ENCODE measurements at regions not wholly inside any gene's neighbourhood (a gene's known extent, or its start where the extent isn't known, plus 50 kb on each side); places are given as distances from the start of the nearest gene placed in this dataset.

GRCh38 chr6:27148404-27148795 lies 99.1 kb upstream of the PRSS16 start:
- in situ Hi-C loops (cut with MboI; ENCODE audit: low sequenced_read_pairs), result loop anchor here (25.0 kb wide), 1 partner anchor 986 kb away; a partner anchor contains a TSS

DNA sequence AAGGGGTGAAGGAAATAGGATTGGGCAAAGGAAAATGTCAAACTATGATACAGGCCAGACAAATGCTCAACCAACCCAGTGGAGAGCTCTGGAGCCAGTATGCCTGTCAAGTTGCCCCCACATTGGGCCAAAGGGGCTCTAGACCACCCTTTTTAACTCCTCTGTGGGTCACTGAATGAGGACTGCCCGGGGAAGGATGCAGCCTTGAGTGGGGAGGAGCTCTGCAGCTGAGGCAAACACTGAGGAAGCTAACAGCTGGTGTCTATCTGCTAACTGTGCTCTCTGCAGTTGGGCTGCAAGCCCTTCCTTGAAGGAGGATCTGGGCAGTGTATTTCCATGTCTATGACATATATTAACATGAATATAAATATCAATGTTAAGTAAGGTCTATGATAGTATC lies 98.4 kb upstream of the PRSS16 start:
- in situ Hi-C loops (cut with MboI; ENCODE audit: low sequenced_read_pairs), result loop anchor here (25.0 kb wide), 1 partner anchor 987 kb away; a partner anchor contains a TSS

DNA sequence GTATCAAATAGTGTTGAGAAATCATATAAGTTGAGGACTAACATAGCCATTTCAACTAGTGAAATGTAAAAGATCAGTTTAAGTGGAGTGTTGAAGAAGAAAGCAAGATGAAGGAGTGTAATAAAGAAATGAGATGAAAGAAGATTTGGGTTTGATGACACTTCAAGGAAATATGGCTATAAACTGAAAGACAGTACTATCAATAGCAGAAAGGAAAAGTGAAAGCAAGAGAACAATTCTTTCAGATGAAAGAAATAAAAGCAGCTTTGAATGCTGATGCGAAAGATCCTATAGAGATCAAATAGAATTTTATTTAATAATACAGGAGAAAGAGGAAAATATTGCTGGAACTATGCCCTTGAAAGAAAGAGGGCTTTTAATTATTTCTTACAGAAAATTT lies 92.8 kb upstream of the PRSS16 start:
- in situ Hi-C loops (cut with MboI; ENCODE audit: low sequenced_read_pairs), result loop anchor here (25.0 kb wide), 3 partner anchors 733 to 1208 kb away; a partner anchor contains a TSS

- in situ Hi-C loops (cut with MboI; ENCODE audit: low sequenced_read_pairs), result loop anchor here (25.0 kb wide), 3 partner anchors 730 to 1205 kb away; a partner anchor contains a TSS
Observed at GRCh38 chr6:27156874-27157458, 90.5 kb upstream of the PRSS16 start.

- in situ Hi-C loops (cut with MboI; ENCODE audit: low sequenced_read_pairs), result loop anchor here (25.0 kb wide), 3 partner anchors 730 to 1205 kb away; a partner anchor contains a TSS
Observed at GRCh38 chr6:27157459-27158315, 89.8 kb upstream of the PRSS16 start.

DNA sequence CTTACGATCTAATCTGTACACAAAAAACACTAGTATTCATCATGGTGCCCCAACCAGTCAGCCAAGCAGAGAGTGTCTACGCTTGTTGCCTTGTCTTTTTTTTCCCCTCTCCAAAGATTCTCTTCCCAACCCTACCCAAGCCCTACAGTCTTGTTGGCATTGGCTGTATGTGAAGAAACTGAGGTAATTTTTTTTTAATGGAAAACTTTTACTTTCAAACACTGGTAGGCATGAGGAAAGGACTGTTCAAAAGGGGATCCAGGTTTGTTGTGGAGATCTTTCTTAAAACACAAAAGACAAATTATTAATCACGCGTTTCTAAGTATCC lies 89.2 kb upstream of the PRSS16 start:
- in situ Hi-C loops (cut with MboI; ENCODE audit: low sequenced_read_pairs), result loop anchor here (25.0 kb wide), 3 partner anchors 729 to 1204 kb away; a partner anchor contains a TSS

GRCh38 chr6:27159725-27160124 lies 87.8 kb upstream of the PRSS16 start:
- in situ Hi-C loops (cut with MboI; ENCODE audit: low sequenced_read_pairs), result loop anchor here (25.0 kb wide), 3 partner anchors 728 to 1203 kb away; a partner anchor contains a TSS

- in situ Hi-C loops (cut with MboI; ENCODE audit: low sequenced_read_pairs), result loop anchor here (25.0 kb wide), 3 partner anchors 726 to 1201 kb away; a partner anchor contains a TSS
Observed at GRCh38 chr6:27161115-27161514, 86.4 kb upstream of the PRSS16 start.

DNA sequence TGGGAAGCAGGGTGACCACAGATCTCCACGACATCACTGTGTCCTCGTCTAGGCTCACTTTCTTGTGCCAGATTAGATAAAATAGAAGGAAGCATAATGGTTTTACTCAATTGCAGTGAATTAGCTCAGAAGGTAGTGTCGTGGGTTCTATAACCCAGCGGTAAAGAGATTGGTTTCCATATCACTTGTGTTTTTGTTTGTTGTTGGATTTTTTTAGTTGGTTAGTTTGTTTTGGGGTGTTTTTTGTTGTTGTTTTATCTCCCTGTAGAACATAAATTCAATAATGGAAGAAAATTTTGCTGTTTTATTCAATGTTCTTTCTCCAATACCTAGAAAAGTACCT lies 85.9 kb upstream of the PRSS16 start:
- in situ Hi-C loops (cut with MboI; ENCODE audit: low sequenced_read_pairs), result loop anchor here (25.0 kb wide), 3 partner anchors 726 to 1201 kb away; a partner anchor contains a TSS

DNA sequence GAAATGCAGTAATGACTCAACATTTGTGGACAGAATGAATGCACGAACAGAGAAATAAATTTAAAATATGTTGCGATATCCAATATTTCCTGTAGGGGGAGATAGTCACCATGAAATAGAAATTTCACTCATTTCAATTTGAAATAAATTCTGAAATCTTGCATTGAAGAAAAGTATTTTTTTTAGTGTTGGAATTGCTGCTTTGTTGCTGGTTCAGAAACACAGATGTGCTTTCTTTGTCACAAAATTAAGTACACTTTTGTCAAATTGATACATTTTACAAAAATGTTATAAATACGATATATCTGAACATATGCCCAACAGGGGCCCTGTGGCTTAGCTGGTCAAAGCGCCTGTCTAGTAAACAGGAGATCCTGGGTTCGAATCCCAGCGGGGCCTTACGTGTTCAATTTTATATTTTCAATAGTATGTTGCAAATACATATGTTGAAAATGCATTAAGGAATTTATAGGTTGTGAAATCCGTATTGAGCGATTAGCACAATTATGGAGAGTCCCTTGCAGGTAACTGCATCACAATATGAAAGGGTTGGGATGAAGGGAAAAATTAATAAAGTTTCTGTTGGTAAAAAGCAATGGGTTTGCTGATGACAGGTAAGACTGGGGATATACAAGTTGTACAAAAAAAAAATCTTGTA lies 85.4 kb upstream of the PRSS16 start:
- in situ Hi-C loops (cut with MboI; ENCODE audit: low sequenced_read_pairs), result loop anchor here (25.0 kb wide), 3 partner anchors 725 to 1200 kb away; a partner anchor contains a TSS

GRCh38 chr6:27163834-27164233 lies 83.7 kb upstream of the PRSS16 start:
- in situ Hi-C loops (cut with MboI; ENCODE audit: low sequenced_read_pairs), result loop anchor here (25.0 kb wide), 3 partner anchors 723 to 1198 kb away; a partner anchor contains a TSS

GRCh38 chr6:27168108-27168507 lies 79.4 kb upstream of the PRSS16 start:
- in situ Hi-C loops (cut with MboI; ENCODE audit: low sequenced_read_pairs), result loop anchor here (25.0 kb wide), 3 partner anchors 719 to 1194 kb away; a partner anchor contains a TSS

GRCh38 chr6:27168586-27169443 lies 78.7 kb upstream of the PRSS16 start:
- in situ Hi-C loops (cut with MboI; ENCODE audit: low sequenced_read_pairs), result loop anchor here (25.0 kb wide), 3 partner anchors 718 to 1193 kb away; a partner anchor contains a TSS

DNA sequence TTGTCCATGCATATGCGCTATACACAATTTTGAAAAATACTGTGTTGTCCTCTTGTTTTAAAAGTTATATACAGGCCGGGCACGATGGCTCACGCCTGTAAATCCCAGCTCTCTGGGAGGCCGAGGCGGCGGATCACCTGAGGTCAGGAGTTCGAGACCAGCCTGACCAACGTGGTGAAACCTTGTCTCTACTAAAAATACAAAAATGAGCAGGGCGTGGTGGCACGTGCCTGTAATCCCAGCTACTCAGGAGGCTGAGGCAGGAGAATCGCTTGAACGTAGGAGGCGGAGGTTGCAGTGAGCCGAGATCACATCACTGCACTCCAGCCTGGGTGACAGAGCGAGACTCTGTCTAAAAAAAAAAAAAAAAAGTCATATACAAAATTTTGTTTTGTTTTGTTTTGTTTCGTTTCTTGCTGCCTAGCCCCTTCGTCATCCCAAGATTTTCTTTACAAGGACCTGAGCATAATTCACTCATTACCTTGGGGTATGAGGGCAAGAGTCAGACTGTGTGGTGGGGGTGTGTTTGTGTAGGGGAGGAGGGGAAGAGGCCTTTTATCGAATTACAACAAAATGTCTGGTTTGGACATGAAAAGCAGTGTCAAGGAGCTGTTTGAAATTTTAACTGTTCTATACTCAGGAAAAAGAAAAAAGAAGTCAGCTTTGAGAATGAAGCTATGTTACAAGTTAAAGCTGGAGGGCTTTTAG lies 74.8 kb upstream of the PRSS16 start:
- in situ Hi-C loops (cut with MboI; ENCODE audit: low sequenced_read_pairs), result loop anchor here (25.0 kb wide), 3 partner anchors 715 to 1190 kb away; a partner anchor contains a TSS

- in situ Hi-C loops (cut with MboI; ENCODE audit: low sequenced_read_pairs), result loop anchor here (25.0 kb wide), 3 partner anchors 714 to 1189 kb away; a partner anchor contains a TSS
Observed at GRCh38 chr6:27173232-27173601, 74.3 kb upstream of the PRSS16 start.

- in situ Hi-C loops (cut with MboI; ENCODE audit: low sequenced_read_pairs), result loop anchor here (25.0 kb wide), 3 partner anchors 712 to 1187 kb away; a partner anchor contains a TSS
Observed at GRCh38 chr6:27174958-27175357, 72.5 kb upstream of the PRSS16 start.

- in situ Hi-C loops (cut with MboI; ENCODE audit: low sequenced_read_pairs), result no loop called here
Observed at GRCh38 chr6:27176096-27176495, 71.4 kb upstream of the PRSS16 start.

- in situ Hi-C loops (cut with MboI; ENCODE audit: low sequenced_read_pairs), result no loop called here
Observed at GRCh38 chr6:27176523-27177484, 70.7 kb upstream of the PRSS16 start.

Measured in HL-60/S4 treated with phorbol 12-myristate 13-acetate at 8.2 ng/mL for 4 days and 3 days (cell line).